Liver (tissue), 3 donors: ENCODE measurements at regions not wholly inside any gene's neighbourhood (a gene's known extent, or its start where the extent isn't known, plus 50 kb on each side); places are given as distances from the start of the nearest gene placed in this dataset.

Source experiments
- ATF3 ChIP-seq: IDR thresholded peaks from 2 replicates; pipeline ENCODE4 v1.6.1; 2016; ENCODE audit warnings: antibody characterized with exemption
- CTCF ChIP-seq: fragments of 150-350 bp; IDR thresholded peaks from 2 replicates; pipeline ENCODE4 v1.5.1; 2017; ENCODE audit warnings: improper control_type of control experiment, low read depth, low read length; ENCODE audit not compliant: missing input control
- EGR1 ChIP-seq, 2 donors: IDR thresholded peaks; 2 replicates each; pipeline ENCODE4 v1.6.1; 2016 to 2018; ENCODE audit warnings: antibody characterized with exemption in 2 of 2, low read depth in 2 of 2
- FOXA1 ChIP-seq: IDR thresholded peaks from 2 replicates; pipeline ENCODE4 v1.6.1; 2016; ENCODE audit warnings: antibody characterized with exemption
- GABPA ChIP-seq, 2 donors: IDR thresholded peaks in 1 of 2; conservative IDR thresholded peaks in 1 of 2; 2 replicates each; pipeline ENCODE4 v1.6.1; 2016; ENCODE audit warnings: antibody characterized with exemption in 2 of 2, mild to moderate bottlenecking in 1 of 2, moderate library complexity in 1 of 2
- HNF4G ChIP-seq: IDR thresholded peaks from 2 replicates; pipeline ENCODE4 v1.6.1; 2016; ENCODE audit warnings: antibody characterized with exemption
- MAX ChIP-seq: IDR thresholded peaks from 2 replicates; pipeline ENCODE4 v1.6.1; 2016; ENCODE audit warnings: antibody characterized with exemption
- RAD21 ChIP-seq, 2 donors: IDR thresholded peaks; 2 replicates each; pipeline ENCODE4 v1.6.1; 2016; ENCODE audit warnings: antibody characterized with exemption in 2 of 2, mild to moderate bottlenecking in 2 of 2
- REST ChIP-seq: IDR thresholded peaks from 2 replicates; pipeline ENCODE4 v1.6.1; 2016; ENCODE audit warnings: antibody characterized with exemption, mild to moderate bottlenecking
- SP1 ChIP-seq: IDR thresholded peaks from 2 replicates; pipeline ENCODE4 v1.6.1; 2018; ENCODE audit warnings: antibody characterized with exemption, mild to moderate bottlenecking
- TAF1 ChIP-seq: conservative IDR thresholded peaks from 2 replicates; pipeline ENCODE4 v1.6.1; 2016; ENCODE audit warnings: antibody characterized with exemption, mild to moderate bottlenecking
- YY1 ChIP-seq: IDR thresholded peaks from 2 replicates; pipeline ENCODE4 v1.6.1; 2016; ENCODE audit warnings: antibody characterized with exemption, mild to moderate bottlenecking
- ZBTB33 ChIP-seq: IDR thresholded peaks from 2 replicates; pipeline ENCODE4 v1.6.1; 2016; ENCODE audit warnings: antibody characterized with exemption
- donor health status: healthy.
- donor health status: healthy.

GRCh38 chr2:15792331-15792730, 148.0 kb upstream of the MYCN start:
- TF ChIP-seq ATF3 (no peak), YY1 (no peak), CTCF (no peak), REST (no peak), RAD21 (IDR thresholded peaks at IDR 0.05) (no peak), HNF4G (no peak), MAX (no peak), SP1 (no peak), TAF1 (no peak), GABPA (IDR thresholded peaks at IDR 0.05 in 1 of 2, conservative IDR thresholded peaks at IDR 0.05 in 1 of 2) (no peak), ZBTB33 (no peak), EGR1 (IDR thresholded peaks at IDR 0.05; ENCODE audit: low read depth in 2 of 2) (no peak), FOXA1 (no peak)
